Astrocyte of the spinal cord (primary cell): ENCODE measurements at regions not wholly inside any gene's neighbourhood (a gene's known extent, or its start where the extent isn't known, plus 50 kb on each side); places are given as distances from the start of the nearest gene placed in this dataset.

ENCODE experiments used
- DNase-seq: peaks from one replicate; pipeline ENCODE4 v3.0.0; 2011; ENCODE audit warnings: low read depth, low spot score
- H3K4me3 ChIP-seq: 2 replicates; pipeline ENCODE4 v1.5.1; 2011; ENCODE audit warnings: low read depth, mild to moderate bottlenecking, low read length, moderate library complexity
- CTCF ChIP-seq: IDR thresholded peaks from 2 replicates; pipeline ENCODE4 v1.5.1; 2012; ENCODE audit warnings: low read depth, mild to moderate bottlenecking, low read length, inconsistent platforms
- in situ Hi-C: cut with HindIII; loops from 2 replicates; pipeline ENCODE4 v1.10.0; 2017; ENCODE audit warnings: low sequenced_read_pairs

GRCh38 chr3:164927728-164928127 is 150.6 kb downstream of the SI start:
- H3K4me3 ChIP-seq = no peak overlapping the region
- DNase-seq = no peak
- in situ Hi-C loops = no loop called here
- no peak for TF ChIP-seq CTCF

- no peak for DNase-seq
- no peak overlapping the region for H3K4me3 ChIP-seq
- no peak for TF ChIP-seq CTCF
- in situ Hi-C loops = no loop called here
Measured at GRCh38 chr3:164918905-164919304, 159.4 kb downstream of the SI start.

- DNase-seq = no peak
- no peak overlapping the region for H3K4me3 ChIP-seq
- no peak for TF ChIP-seq CTCF
- in situ Hi-C loops = no loop called here
Measured at GRCh38 chr3:164912916-164913315, 165.4 kb downstream of the SI start.

GRCh38 chr3:164903820-164904451 is 174.4 kb downstream of the SI start:
- no peak for TF ChIP-seq CTCF
- no peak overlapping the region for H3K4me3 ChIP-seq
- DNase-seq = no peak
- in situ Hi-C loops = no loop called here

- H3K4me3 ChIP-seq = no peak overlapping the region
- DNase-seq = no peak
- in situ Hi-C loops = no loop called here
- TF ChIP-seq CTCF = no peak
Measured at GRCh38 chr3:164897342-164897741, 181.0 kb downstream of the SI start.

GRCh38 chr3:164890061-164890460 is 188.2 kb downstream of the SI start:
- TF ChIP-seq CTCF = no peak
- H3K4me3 ChIP-seq = no peak overlapping the region
- DNase-seq = no peak
- in situ Hi-C loops = no loop called here

- in situ Hi-C loops = no loop called here
- no peak overlapping the region for H3K4me3 ChIP-seq
- DNase-seq = no peak
- TF ChIP-seq CTCF = no peak
Measured at GRCh38 chr3:164883171-164883570, 195.1 kb downstream of the SI start.
